GM18909 (cell line): ENCODE measurements at regions not wholly inside any gene's neighbourhood (a gene's known extent, or its start where the extent isn't known, plus 50 kb on each side); places are given as distances from the start of the nearest gene placed in this dataset.
A peak's percentile ranks its signal among the peaks of the same experiment; 100 is the strongest.

Experiments
- ATAC-seq: cut with Tn5 transposase; IDR thresholded peaks from one replicate; pipeline ENCODE4 v1.9.1; 2021; ENCODE audit warnings: mild to moderate bottlenecking; ENCODE audit not compliant: unreplicated experiment, poor library complexity

DNA sequence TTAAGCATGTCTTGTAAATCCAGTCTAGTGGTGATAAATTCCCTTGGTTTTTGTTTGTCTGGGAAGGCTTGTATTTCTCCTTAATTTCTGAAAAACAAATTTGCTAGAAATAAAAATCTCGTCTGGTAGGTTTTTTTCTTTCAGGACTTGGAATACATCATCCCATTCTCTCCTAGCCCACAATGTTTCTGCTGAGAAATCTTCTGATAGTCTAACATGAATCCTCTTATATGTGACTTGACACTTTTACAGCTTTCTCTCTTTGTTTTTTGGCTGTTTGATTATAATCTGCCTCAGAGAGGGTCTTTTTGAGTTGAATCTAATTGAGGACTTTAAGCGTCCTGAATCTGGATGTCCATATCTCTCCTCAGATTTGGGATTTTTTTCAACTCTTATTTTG, 104.9 kb downstream of the FEM1C start:
- ATAC-seq, result no peak

DNA sequence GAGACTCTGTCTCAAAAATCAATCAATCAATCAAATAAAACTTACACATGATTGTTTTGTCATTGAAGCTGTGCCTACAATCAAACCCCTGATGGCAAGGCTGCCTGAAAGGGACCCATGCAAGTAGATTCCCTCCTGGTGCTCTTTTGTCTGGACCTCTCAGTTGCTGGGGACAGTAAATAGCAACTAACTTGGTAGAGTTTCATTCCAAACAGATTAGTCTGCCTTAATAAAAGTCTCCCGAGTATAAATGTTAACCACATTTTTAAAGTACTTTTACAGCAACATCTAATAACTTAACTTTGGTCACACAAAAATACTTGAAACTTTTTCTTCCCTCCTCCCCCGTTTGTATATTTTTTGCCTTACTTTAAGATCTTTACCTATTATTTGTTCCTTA, 105.5 kb downstream of the FEM1C start:
- ATAC-seq, result no peak

DNA sequence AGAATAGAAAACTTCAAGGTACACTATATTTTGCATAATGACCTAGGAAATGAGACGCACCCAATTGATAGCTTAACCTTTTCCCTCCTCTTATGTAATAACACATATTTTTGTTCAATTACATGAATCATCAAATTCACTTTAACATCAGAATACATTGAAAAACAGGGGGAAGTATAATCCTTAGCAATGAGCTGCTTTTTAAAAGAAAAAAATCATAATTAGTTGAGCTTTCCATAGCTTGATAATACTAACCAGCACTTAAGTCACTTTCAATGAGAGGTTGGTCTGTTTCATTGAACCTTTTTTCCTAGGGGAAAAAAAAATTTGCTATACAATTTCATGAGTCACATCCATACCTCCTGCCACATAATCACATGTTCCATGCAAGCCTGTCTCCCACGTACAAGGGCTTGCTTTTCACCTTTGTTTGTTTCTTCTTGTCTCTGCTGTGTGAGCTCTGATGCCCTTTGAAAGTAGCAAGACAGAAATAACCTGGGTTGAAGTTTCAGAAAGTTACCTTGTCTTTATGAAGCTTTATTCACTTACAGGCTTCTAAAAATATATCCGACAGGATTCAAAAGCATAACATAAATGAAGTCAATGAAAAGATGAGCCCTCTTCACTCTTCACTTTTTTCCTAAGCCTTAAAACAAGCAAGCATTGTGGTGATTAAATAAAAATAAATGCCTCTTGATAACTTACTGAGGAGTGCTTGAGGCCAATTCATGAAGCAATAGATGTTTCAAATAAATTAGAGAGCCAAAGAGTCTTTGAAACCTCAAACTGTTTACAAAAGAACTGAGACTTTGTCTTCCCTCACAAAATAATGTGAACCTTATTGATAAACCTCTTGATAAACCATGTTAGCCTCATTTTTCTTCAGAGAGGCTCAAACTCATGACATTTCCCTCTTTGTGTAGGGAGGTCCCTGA, 108.5 kb downstream of the FEM1C start:
- ATAC-seq, result no peak

DNA sequence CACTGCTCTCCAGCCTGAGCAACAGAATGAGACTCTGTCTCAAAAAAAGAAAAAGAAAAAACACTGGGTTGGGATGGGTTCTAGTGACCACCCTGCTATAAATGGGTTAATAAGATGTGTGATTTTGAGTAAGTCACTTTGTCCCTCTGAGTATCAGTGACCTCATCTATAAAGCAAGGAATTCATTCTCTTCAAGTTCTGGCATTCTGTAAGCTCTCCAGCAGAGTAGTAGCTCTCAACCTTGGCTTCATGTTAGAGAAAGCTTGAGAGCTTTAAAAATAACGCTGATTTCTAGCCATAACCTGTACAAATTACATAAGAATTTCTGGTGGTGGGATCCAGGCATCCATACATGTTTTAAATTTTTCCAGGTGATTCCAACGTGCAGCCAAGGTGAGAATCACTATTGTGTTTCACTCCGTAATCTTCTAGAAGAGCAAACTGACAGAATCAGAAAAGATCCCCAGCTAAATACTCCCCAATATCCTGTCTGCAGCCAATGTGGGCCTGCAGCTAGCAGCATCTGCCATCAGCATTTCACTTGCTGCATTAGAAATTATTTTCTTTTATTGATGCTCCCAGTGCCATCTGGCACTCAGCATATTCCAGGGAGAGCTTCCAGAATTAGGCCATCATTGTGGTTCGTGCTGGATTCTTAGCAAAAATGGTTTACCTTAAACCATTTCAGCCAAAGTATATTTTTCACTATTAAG, 109.4 kb downstream of the FEM1C start:
- no peak for ATAC-seq

DNA sequence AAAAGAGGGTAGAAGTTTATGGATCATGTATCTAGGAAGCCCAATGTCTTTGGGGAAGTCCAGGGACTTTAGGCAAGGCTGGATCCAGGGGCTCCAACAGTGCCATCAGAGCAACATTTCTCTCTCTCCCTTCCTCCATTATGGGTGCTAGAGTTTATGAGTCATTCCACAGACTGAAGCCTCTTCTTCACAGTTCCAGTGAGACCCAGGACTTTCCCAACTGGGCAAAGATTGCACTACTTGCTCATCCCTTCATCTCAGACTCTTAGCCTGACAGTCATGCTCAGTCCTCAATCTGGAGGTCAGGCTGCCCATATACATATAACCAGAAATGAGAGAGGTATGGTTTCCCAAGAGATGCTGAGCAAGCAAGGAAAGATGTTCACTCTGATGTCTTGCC, 110.7 kb downstream of the FEM1C start:
- no peak for ATAC-seq

DNA sequence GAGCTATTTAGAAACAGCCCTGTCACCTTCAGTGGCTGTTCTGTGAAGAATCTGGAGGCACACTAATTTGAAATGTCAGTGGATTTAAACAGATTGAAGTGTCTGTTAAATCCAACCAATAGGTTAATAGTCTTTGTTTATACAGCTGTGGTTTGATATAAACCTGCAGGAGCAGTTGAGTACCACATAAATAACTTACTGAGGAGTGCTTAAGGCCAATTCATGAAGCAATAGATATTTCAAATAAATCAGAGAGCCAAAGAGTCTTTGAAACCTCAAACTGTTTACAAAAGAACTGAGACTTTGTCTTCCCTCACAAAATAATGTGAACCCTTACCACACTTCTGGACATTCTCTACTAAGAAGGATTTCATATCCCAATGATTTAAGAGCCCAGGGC, 111.9 kb downstream of the FEM1C start:
- no peak for ATAC-seq

DNA sequence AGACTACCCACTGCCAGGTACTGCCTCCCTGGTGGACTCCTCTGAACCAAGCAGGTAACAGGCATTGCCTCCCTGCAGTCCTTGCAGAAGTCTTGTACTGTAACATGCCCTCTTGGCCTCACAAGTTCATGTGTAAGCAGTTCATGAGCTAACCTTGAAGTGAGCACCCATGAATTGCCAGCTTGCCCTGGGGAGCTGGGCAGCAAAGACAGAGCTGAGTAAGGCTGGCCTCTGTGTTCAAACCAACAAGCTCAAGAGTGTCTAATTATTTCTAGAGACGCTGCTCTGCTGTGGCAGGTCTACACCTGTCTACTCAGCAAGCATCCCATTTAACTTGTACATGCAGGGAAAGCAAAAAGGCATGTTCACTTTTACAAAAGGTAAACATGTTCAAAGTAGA, 113.5 kb downstream of the FEM1C start:
- no peak for ATAC-seq

DNA sequence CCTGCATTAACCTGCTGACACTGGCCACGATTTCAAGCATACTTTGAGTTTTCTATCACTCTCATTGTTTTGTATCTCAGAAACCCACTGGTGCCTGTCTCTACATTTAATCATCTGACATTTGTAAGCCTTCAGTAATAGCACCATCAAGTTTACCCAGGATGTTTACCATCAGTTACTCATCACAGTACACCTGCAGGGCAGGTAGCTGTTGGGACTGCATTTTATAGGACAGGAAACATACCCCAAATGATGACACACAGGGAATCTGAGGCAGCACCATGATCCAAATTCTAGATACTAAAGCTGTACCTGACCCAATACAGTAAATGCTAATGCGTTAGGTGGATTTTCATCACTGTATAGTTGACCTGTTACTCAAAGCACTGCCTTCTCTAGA, 114.2 kb downstream of the FEM1C start:
- no peak for ATAC-seq

DNA sequence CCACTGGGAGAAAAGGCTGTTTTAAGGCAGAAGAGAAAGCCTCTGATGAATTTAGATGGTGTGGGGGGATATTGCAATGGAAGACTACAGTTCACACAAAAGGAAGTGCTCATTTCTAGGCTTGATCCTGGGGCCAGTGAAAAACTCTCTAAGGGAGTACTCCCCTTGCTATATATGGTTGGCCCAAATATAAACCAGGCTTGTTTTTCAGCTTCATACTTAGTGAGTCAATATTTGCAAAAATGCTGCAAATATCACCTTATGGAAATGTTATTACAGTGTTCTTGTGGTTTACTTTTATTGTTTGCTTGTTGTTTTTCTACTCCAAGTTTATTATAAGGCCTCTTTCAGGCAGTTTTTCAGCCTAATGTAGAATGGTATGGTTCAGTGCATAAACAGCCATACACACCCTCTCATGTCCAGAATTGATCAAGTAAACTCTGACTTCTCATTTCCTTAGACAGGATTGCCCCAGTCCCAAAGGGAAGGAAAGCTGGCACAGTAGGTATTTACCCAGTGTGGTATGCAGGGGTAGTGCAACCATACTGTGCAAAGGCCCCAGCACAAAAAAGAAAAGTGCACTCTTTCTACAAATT, 115.1 kb downstream of the FEM1C start:
- ATAC-seq, result no peak

DNA sequence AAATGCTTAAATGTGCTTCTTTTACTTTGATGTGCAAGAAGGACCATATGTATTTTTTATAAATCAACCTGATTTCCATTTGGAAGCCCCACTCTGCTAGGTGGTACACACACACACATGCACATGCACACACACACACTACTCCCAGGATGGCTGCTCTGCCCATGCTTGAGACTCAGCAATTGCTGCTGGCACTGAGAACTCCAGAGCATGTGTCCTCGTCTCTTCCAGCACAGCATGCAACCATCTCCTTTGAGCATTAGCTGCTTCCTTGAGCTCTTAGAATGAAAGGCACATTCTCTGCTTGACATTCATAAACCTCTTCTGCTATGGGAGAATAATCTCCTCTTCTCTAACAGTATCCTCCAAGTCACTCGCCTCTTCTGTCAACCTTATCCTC, 115.9 kb downstream of the FEM1C start:
- ATAC-seq, result no peak

DNA sequence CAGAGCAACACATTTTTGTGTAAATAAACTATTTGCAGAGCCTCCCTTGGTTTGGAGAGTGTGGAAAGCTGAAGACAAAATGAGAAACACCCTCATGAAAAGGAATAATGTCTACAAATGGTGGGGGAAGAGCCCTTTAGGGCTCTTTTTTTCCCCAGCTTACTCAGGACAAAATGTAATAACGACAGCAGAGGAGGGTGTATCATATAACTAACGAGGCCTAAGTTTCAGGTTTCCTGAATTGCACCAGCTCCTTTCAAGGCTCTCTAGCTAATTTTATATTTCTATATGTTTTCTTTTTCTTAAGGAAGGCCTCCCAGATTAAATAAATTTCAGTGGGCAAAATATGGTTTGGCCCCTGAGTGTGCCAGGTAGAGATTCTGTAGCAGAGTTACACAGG, 116.3 kb downstream of the FEM1C start:
- no peak for ATAC-seq

DNA sequence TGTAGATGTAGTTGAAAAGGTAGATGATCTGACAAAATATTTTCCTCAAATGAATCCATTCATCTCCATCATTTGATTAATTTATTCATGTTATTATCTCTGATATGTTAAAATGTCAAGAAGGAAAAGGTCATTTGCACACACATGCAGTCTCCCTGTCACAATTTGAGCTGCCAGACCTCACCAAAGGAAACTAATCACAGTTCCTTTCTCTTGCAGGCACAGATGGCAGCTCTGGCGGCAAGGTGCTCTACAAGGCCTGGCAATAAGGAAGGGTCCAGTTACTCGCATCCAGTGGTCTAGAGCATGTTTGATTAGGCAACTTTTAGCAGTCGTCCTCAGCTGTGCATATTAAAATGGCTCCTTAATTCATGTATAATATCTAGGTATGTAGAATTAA, 120.1 kb downstream of the FEM1C start:
- ATAC-seq, result no peak

DNA sequence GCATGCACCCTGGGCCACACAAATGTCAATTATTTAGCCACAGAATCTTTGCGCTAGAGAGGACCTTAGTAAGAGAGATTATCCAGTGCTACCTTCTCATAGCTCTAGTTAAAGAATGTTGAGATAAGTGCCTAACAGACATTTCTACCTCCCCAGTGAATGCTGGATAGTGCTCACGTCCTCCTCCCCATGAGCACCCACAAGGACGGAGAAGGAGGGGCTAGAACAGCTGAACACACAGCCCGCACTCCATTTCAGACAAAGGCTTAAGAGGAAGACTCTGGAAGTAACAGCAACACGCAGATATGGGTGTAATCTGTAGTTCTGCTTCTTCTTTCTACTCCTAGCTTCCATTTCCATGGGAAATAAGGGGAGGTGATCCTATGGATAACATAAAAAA, 120.5 kb downstream of the FEM1C start:
- ATAC-seq, result no peak

DNA sequence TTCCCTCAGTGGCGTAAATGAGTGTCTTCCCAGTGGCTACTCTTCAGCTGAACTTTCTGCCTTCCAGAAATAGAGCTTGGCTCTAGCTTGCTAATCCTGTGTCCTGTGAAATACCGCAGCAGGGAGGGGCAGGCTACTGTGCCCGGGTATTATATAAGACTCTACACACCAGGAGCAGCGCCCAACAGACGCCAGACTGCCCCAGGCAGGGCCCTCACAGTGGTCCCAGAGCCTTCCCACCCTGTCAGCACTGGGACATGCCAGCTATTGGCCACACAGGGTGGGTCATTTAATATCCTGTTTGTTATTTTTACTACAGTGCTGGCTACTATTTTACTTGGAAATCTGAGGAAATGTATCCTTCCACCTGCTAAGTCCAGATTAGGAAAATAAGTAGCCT, 121.0 kb downstream of the FEM1C start:
- no peak for ATAC-seq

DNA sequence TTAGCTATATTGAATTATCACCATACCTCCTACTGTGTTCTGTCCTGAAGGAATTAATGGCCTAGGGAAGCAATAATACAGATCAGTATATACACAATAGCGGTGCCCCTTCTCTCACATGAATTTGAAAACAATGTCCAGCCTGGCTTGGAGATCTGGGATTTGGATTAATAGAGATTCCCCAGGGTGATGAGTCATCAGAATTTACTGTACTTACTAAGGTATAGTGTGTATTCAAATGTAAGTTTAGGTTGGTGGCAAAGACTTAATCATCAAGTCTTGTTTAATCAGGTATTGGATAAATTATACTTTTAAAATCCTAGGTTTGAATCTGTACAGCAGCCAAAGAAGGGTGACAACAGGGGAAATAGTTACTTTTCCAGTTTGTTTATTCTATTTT, 121.5 kb downstream of the FEM1C start:
- ATAC-seq, result no peak

DNA sequence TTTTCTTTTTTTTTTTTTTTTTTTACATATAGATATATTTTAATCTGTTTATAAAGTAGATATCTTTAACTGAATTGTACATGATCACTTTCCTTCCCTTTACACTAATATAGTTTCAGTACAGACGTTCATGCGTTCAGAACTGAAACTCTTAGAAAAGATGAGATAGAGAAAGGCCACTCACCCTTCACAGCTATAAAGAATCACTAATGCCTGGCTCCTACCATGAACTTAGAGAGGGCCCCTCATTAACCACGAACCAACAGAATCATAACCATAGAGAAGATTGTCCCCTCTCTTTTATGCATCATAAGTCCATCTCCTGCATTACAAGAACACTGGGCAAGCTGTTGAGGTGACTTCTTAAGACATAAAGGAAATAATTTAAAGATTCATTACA, 123.8 kb downstream of the FEM1C start:
- peak; percentile 84 for ATAC-seq

DNA sequence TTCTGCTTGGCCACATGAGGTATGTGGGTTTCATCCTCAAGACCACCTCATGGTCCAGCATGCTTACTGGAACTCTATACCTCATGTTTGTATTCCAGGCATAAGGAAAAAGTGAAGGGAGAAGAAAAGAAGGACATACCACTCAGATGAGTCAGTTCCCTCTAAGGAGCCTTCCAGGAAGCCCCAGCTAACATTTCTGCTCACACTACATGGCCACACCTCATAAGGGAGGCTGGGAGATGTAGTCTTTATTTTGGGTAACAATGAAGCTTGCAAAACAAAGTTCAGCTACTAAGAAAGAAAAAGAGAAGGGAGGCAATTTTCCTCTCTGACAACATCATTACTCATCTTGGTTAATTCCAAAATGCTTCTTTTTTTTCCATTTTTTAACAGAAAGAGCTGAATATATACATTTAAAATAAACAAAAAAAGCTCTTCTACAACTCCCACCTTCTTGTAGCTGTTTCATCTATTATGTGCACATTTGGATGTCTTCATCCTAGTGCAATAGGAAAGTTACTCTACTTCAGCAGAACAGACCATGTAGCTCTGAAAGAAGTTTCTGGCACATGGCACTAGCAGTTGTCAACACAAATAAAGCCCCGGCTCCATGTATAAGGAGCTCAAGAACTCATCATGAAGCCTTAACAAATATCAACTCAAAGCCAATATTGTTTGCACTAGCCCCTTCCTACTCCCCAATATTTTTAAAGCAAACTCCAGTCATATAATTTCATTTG, 123.6 kb upstream of the CCDC112 start:
- no peak for ATAC-seq

DNA sequence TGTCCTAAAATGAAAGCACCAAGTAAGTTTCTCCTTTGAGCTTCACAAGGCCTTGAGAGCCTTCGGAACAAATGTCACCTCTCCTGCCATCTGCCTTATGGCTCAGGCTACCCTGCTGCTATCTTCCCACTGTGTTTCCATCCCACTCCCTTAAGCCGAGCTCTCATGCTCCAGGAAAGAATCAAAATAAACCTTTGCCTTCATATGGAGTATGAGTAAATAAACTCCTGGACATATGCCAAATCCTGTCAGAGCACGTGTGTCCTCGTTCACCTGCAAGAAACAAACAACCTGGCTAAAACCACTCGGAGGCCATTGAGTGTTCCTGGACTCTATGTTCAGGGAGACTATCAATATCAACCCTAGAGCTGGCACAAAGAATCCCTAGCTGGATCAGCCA, 122.3 kb upstream of the CCDC112 start:
- no peak for ATAC-seq

DNA sequence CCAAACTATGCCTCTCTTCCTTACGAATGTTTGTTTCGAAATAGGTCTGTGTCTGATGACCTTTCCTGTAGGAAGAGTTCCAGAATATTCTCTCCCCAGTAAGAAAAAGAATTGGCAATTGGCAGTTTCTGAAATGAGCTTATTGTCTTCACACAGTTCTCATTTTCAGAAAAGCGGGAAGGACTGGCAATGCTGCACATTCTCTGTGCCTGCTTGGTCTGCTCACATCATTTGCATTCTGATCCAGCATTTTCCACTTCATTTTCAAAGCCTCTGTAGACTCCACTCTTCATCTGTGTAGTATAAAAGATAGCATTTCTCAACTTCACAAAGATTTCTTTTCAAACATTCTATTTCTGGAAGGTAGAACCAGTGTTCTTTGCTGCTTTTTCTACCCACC, 120.6 kb upstream of the CCDC112 start:
- ATAC-seq, result no peak

DNA sequence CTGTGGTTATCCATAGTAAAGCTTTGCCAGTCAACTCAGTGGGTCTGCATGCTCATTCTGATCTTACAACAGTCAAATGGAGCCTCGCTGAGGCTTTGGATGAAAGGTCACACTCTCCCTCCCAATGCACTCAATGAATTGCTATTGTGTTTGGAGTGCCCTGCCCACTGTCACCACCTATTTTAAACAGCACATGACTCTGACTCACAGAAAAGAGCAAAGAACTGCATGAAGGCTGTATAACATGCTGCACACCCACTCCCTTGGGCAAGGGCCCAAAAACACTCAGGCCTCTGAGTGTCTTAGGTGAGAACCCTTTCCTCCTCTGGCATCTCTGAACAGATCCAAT, 118.7 kb upstream of the CCDC112 start:
- ATAC-seq, result peak; percentile 44
